Activated T-helper 1 cell treated with anti-CD3 and anti-CD28 coated beads, Interleukin-12 subunit alpha, Interleukin-12 subunit beta, Interleukin-2, Interleukin-4 antibody, amounts not matched to agents 30 ng/mL and 10 ng/mL and 1 ng/mL, durations not matched to agents 14 hours and 24 hours and 36 hours (primary cell): ENCODE measurements at regions not wholly inside any gene's neighbourhood (a gene's known extent, or its start where the extent isn't known, plus 50 kb on each side); places are given as distances from the start of the nearest gene placed in this dataset.

Experiments
- DNase-seq: peaks from one replicate; pipeline ENCODE4 v3.0.0; 2021; ENCODE audit warnings: low spot score
- H3K27ac Mint-ChIP-seq: one replicate; pipeline ENCODE4 v1.8.0; 2021; ENCODE audit warnings: mild to moderate bottlenecking, mixed read lengths
- H3K27me3 Mint-ChIP-seq: one replicate; pipeline ENCODE4 v1.8.0; 2022; ENCODE audit warnings: mild to moderate bottlenecking, moderate library complexity, mixed read lengths; ENCODE audit not compliant: insufficient read depth
- H3K36me3 Mint-ChIP-seq: one replicate; pipeline ENCODE4 v1.8.0; 2021; ENCODE audit warnings: low read depth, mixed read lengths
- H3K4me1 Mint-ChIP-seq: one replicate; pipeline ENCODE4 v1.8.0; 2021; ENCODE audit warnings: low read depth, mixed read lengths
- H3K4me3 Mint-ChIP-seq: one replicate; pipeline ENCODE4 v1.8.0; 2021; ENCODE audit warnings: mild to moderate bottlenecking, moderate library complexity, mixed read lengths
- H3K9me3 Mint-ChIP-seq: one replicate; pipeline ENCODE4 v1.8.0; 2021; ENCODE audit warnings: mixed read lengths
- intact Hi-C: fragments of 100-400 bp; cut with micrococcal nuclease; formaldehyde crosslinking; loops from one replicate; pipeline ENCODE4 v1.15.1; 2024

DNA sequence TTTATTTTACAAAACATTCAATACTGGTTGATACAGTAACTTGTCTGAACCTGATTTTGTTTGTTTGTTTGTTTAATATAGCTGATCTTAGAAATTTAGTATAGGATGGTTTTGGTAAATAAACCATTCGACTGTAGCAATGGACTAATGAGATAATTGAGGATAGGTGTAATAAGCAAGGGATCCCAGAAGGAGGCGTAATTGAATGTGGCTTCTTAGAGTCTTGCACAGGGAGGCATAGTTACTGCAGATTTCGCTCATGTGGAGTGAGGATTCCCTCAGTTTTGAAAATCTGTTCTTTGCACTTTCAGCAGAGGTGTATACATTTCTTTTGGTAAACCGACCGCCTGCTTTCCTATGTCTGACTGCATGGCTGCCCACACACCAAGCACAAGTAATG, 709.6 kb downstream of the SOCS6 start:
- no peaks in the 10 kb centered on the region for H3K9me3 Mint-ChIP-seq
- H3K36me3 Mint-ChIP-seq, result no peaks in the 10 kb centered on the region
- no peaks in the 10 kb centered on the region for H3K4me1 Mint-ChIP-seq
- no peak overlapping the region for H3K27ac Mint-ChIP-seq
- H3K27me3 Mint-ChIP-seq, result no peaks in the 10 kb centered on the region
- intact Hi-C loops, result no loop called here
- H3K4me3 Mint-ChIP-seq, result no peak overlapping the region
- no peak for DNase-seq

DNA sequence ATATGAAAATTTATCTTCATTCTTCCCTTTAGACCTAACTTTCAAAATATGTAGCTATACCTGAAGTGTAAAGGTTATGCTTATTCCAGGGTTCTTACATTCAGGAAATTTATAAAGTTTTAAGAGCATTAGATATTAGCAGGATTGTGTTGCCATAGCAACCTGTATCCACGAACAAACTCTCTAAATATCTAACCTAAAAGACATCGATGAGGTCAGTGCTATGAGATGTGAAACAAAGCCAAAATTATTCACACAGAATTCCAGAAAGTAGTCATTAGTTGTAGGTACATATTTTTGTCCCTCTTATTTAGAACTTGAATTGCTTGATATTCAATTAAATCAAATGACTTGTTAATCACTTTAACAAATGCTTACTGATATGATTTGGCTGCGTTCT, 705.3 kb downstream of the SOCS6 start:
- H3K9me3 Mint-ChIP-seq, result no peaks in the 10 kb centered on the region
- DNase-seq, result no peak
- H3K36me3 Mint-ChIP-seq, result no peaks in the 10 kb centered on the region
- H3K27ac Mint-ChIP-seq, result no peak overlapping the region
- intact Hi-C loops, result no loop called here
- no peak overlapping the region for H3K4me3 Mint-ChIP-seq
- H3K27me3 Mint-ChIP-seq, result no peaks in the 10 kb centered on the region
- H3K4me1 Mint-ChIP-seq, result no peaks in the 10 kb centered on the region

DNA sequence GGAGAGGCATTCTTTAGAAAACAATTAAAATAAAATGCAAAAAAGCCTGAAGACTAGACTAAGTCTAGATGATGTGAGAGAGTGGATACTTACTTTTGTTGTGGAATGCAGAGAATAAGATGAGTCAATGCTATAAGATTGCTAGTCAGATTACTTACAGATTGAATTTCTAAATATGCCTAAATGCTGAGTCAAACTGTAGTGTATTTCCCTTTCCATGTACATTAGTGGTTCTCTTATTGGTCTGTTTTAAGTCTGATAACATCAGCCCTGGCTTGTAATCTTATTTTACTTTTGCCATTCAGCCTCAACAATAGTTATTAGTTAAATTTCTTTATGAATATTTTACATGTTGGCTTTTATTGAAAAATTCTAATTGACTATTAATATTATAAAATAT, 702.7 kb downstream of the SOCS6 start:
- Mint-ChIP-seq H3K4me1 (no peaks in the 10 kb centered on the region), H3K4me3 (no peak overlapping the region)

DNA sequence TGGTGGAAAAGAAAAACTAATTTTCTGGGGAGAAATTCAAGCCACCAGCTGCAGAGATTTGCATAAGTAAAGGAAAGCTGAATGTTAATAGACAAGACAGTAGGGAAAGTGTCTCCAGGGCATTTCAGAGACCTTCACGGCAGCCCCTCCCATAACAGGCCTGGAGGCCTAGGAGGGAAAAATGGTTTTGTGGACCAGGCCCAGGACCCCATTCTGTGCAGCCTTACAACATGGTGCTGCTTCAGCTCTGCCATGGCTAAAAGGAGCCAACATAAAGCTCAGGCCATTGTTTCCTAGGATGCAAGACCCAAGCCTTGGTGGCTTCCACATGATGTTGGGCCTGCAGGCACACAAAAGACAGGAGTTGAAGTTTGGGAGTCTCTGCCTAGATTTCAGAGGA, 697.1 kb downstream of the SOCS6 start:
- Mint-ChIP-seq H3K36me3 (no peaks in the 10 kb centered on the region), H3K27ac (no peak overlapping the region), H3K4me3 (no peak overlapping the region), H3K4me1 (no peaks in the 10 kb centered on the region), H3K9me3 (peaks cover 22% of the 10 kb centered on the region), H3K27me3 (no peaks in the 10 kb centered on the region)
- DNase-seq, result no peak
- intact Hi-C loops, result no loop called here

More for the DNA sequence above, 702.7 kb downstream of the SOCS6 start:
- DNase-seq, result no peak
- Mint-ChIP-seq H3K36me3 (no peaks in the 10 kb centered on the region), H3K9me3 (peaks cover 4% of the 10 kb centered on the region), H3K27ac (no peak overlapping the region), H3K27me3 (no peaks in the 10 kb centered on the region)
- intact Hi-C loops, result no loop called here

DNA sequence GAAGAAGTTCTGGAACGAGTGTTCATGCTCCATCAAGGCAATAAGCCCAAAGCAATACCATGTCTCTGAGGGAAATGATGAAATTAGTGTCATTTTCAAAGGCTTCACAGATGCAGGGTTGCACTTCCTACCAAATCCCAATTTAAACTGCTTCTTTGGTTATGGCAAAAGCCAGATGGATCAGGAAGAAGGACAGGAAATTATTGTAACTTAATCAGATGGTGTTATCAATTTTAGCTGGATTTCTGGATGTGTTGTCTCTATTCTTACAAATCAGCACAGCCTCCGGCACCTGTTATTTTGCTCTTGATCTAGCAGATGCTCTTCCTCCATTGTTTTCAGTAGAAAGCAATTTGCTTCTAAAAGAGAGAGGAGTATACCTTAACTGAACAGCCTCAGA, 693.4 kb downstream of the SOCS6 start:
- Mint-ChIP-seq H3K4me1 (no peaks in the 10 kb centered on the region), H3K27ac (no peak overlapping the region), H3K9me3 (peaks cover 22% of the 10 kb centered on the region), H3K36me3 (no peaks in the 10 kb centered on the region), H3K4me3 (no peak overlapping the region), H3K27me3 (no peaks in the 10 kb centered on the region)
- no peak for DNase-seq
- intact Hi-C loops, result no loop called here

DNA sequence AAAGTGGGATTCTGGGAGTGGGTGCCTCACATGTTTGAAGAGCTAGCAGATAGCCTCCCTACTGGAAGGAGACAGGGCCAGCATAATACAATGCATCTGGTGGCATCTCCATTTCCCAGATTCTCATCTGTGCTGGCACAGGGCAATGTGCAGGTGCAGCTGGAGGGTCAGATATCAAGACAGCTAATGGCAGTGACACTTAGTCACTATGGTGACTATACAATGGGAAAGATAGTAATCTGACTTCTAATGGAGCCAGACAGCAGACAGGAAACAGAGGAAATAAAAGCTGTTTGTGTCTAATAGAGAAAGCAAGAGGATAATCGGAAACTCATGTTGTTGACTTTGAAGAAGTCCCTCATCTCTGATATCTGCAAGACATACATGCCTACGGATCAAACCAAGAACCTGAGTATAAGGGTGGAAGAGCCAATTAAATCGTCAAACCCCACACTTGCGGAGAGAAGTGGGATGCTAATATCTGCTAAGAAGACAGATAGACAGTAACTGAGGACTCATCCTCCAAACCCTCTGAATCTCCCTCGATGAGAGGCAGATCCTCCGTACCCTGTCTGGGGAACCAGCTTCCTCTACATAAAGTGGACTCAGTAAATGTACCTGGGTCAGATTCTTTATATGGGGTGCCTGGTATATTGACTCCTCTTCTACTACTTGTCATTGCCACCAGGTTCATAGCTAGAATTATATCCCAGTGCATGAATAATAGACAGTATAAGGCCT, 692.7 kb downstream of the SOCS6 start:
- no peaks in the 10 kb centered on the region for H3K36me3 Mint-ChIP-seq
- H3K4me3 Mint-ChIP-seq, result no peak overlapping the region
- H3K27ac Mint-ChIP-seq, result no peak overlapping the region
- no peaks in the 10 kb centered on the region for H3K27me3 Mint-ChIP-seq
- no peaks in the 10 kb centered on the region for H3K4me1 Mint-ChIP-seq
- DNase-seq, result no peak
- intact Hi-C loops, result no loop called here
- peaks cover 18% of the 10 kb centered on the region for H3K9me3 Mint-ChIP-seq

DNA sequence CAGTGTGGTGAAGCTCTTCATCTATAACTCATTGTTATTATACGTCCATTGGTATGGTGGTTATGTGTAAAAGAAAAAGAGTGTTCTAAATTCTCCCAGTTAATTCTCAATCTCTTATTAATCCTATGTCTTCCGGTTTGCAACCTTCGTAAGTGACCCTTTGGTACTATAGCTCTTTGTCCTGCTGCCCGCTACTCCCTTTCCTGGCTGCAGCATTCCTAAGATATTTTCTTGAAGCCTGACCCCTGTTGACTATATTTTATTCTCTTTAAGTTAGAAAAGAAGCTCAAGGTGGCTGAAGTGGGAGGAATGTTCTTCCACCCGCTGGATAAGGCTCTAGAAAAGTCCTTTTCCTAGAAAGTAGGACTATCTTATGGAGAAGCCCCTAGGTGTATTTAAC, 684.8 kb downstream of the SOCS6 start:
- H3K4me1 Mint-ChIP-seq, result no peaks in the 10 kb centered on the region
- intact Hi-C loops, result no loop called here
- no peaks in the 10 kb centered on the region for H3K9me3 Mint-ChIP-seq
- no peak for DNase-seq
- H3K27ac Mint-ChIP-seq, result no peak overlapping the region
- no peak overlapping the region for H3K4me3 Mint-ChIP-seq
- no peaks in the 10 kb centered on the region for H3K27me3 Mint-ChIP-seq
- no peaks in the 10 kb centered on the region for H3K36me3 Mint-ChIP-seq

DNA sequence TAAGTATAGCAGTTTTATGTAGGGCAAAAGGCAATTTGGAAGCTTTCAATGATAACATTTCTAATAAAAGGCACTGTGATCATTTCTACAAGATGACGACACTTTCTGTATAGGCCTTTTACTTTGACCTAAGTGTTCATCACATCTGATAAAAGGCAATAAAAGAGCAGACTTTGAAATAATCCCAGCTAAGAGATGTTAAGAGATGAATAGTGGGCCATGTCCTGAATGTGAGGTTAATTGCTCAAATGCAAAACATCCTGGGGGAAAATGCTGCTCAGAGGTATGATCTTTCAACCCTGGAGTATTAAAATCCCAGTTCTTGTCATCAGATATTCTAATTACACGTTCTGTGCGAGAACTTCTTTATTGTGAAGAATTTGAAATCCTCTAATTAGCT, 677.6 kb downstream of the SOCS6 start:
- intact Hi-C loops, result no loop called here
- H3K9me3 Mint-ChIP-seq, result no peaks in the 10 kb centered on the region
- no peak overlapping the region for H3K27ac Mint-ChIP-seq
- H3K4me3 Mint-ChIP-seq, result no peak overlapping the region
- H3K36me3 Mint-ChIP-seq, result no peaks in the 10 kb centered on the region
- no peaks in the 10 kb centered on the region for H3K27me3 Mint-ChIP-seq
- no peaks in the 10 kb centered on the region for H3K4me1 Mint-ChIP-seq
- DNase-seq, result no peak

DNA sequence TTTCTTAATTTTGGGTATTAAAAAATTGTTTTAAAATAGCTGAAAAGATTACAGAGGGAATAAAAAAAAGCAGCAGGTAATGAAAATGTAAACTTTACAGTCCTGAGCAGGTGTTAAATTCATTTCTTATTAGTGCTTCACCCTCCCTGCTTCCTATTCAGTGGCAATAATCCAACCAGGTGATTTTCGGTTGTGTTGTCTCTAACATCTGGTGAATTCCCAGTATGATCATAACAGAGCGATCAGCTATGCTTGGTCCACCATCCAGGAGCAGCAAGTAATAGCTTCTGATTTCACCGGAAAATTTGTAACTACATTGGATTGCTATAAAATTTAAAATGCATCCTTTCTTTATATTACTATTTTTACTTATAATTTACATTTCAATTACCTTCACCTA, 673.1 kb downstream of the SOCS6 start:
- no peaks in the 10 kb centered on the region for H3K4me1 Mint-ChIP-seq
- H3K27me3 Mint-ChIP-seq, result no peaks in the 10 kb centered on the region
- intact Hi-C loops, result no loop called here

DNA sequence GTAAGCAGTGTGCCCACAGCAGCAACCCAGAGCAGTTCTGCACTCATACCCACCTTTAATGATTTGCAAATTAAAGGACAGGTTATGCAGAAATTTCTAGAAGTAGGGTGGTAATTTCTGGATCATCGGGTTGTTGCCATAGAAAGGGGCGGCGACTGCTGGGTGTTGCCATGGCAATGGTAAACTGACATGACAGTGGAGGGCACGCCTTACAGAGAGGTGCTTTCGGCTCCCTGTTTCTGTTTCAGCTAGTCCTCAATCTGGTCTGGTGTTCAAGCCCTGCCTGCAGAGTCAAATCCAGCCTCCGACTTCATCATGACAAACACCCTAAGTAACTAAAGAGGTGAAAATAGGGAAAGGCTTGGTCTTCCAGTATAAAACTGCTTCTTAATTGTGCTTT, 667.7 kb downstream of the SOCS6 start:
- H3K9me3 Mint-ChIP-seq, result no peaks in the 10 kb centered on the region
- no peaks in the 10 kb centered on the region for H3K4me1 Mint-ChIP-seq
- no peak overlapping the region for H3K4me3 Mint-ChIP-seq
- DNase-seq, result no peak
- H3K27me3 Mint-ChIP-seq, result no peaks in the 10 kb centered on the region
- H3K36me3 Mint-ChIP-seq, result no peaks in the 10 kb centered on the region
- H3K27ac Mint-ChIP-seq, result no peak overlapping the region
- intact Hi-C loops, result no loop called here

More for the DNA sequence above, 673.1 kb downstream of the SOCS6 start:
- Mint-ChIP-seq H3K9me3 (no peaks in the 10 kb centered on the region), H3K27ac (no peak overlapping the region), H3K36me3 (no peaks in the 10 kb centered on the region), H3K4me3 (no peak overlapping the region)
- no peak for DNase-seq

DNA sequence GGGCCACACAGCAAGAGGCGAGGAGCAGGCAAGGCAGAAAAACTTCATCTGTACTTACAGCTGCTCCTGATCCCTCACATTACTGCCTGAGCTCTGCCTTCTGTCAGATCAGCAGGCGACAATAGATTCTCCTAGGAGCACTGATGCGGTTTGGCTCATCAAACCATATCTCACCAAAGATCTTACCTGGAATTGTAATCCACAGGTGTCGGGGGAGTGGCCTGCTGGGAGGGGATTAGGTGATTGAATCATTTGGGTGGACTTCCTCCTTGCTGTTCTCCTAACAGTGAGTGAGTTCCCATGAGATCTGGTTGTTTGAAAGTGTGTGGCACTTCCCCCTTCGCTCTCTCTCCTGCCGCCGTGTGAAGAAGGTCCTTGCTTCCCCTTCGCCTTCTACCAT, 647.3 kb downstream of the SOCS6 start:
- DNase-seq, result no peak
- H3K9me3 Mint-ChIP-seq, result no peaks in the 10 kb centered on the region
- H3K4me3 Mint-ChIP-seq, result no peak overlapping the region
- H3K27me3 Mint-ChIP-seq, result no peaks in the 10 kb centered on the region
- H3K27ac Mint-ChIP-seq, result no peak overlapping the region
- no peaks in the 10 kb centered on the region for H3K36me3 Mint-ChIP-seq
- H3K4me1 Mint-ChIP-seq, result no peaks in the 10 kb centered on the region
- intact Hi-C loops, result no loop called here

DNA sequence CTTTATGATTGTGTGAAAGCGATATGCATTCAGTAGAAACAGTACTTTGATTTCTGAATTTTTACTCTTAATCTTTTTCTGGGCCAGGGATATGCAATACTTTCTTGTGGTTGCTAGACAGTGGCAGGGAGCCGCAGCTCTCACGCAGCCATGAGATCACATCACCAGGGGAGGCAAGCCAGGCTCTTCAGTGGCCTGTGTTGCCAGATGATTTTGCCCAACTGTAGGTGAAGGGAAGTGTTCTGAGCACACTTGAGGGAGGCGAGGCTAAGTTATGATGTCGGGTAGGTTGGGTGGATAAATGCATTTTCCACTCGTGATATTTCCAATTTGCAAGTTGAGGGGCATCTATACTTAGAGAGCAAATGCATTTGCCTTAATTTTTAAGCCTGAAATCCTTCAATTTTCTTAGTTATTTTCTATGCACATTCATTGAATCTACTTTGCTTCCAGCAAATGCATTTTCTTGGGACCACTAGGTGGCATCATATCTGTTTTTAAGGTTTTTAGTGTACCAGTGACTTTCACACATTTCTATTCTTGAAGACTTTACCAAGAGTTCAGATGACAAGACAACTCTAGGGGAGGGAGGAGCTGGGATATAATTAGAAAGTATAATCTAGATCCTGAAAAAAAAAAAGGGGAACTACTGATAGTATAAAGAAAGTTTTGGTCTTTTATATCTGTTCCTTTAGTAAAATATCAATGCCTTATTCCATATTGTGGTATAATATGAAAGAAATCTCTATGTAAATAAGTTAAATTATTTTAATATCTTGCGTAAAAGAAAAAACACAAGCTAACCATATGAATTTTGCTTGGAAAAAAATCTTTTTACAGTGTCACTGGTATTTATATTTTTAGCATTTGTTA, 643.3 kb downstream of the SOCS6 start:
- no peaks in the 10 kb centered on the region for H3K36me3 Mint-ChIP-seq
- no peak overlapping the region for H3K4me3 Mint-ChIP-seq
- no peaks in the 10 kb centered on the region for H3K4me1 Mint-ChIP-seq
- H3K27me3 Mint-ChIP-seq, result no peaks in the 10 kb centered on the region
- intact Hi-C loops, result no loop called here
- no peak for DNase-seq
- H3K9me3 Mint-ChIP-seq, result no peaks in the 10 kb centered on the region
- H3K27ac Mint-ChIP-seq, result no peak overlapping the region

DNA sequence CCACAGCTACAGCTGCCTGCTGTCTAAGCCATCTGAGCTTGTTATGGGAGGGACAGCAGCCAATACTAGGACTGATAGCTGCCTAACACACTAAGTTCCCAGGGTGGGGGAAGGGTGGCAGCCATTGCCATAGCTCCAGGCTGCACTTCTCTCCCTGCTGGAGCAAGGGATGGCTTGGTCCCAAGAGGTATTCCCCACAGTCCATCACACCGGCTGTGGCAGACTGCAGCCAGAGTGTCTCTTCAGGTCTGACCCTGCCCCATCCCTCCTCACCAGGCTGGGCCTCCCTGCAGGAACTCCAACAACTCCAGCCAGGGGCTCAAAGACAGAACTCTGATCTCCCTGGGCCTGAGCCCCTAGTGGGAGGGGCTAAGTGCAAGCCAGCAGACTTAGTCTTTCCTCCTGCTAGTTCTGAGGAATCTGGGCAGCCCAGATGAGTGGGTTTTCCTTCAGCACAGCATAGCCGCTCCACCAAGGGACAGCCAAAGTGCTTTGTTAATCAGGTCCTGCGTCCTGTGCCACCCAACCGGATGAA, 632.1 kb downstream of the SOCS6 start:
- intact Hi-C loops, result no loop called here

More for the DNA sequence above, 632.1 kb downstream of the SOCS6 start:
- DNase-seq, result no peak
- Mint-ChIP-seq H3K4me3 (no peak overlapping the region), H3K27ac (no peak overlapping the region), H3K27me3 (no peaks in the 10 kb centered on the region), H3K36me3 (no peaks in the 10 kb centered on the region), H3K9me3 (no peaks in the 10 kb centered on the region), H3K4me1 (no peaks in the 10 kb centered on the region)
